B cell (primary cell): ENCODE measurements at regions not wholly inside any gene's neighbourhood (a gene's known extent, or its start where the extent isn't known, plus 50 kb on each side); places are given as distances from the start of the nearest gene placed in this dataset.

Source experiments
- CTCF ChIP-seq: fragments of 200-600 bp; IDR thresholded peaks from one replicate; pipeline ENCODE4 v1.8.0; 2022; ENCODE audit warnings: antibody characterized with exemption, mild to moderate bottlenecking
- EZH2 ChIP-seq: IDR thresholded peaks from 2 replicates; pipeline ENCODE4 v1.6.1; 2012; ENCODE audit warnings: borderline replicate concordance, low read depth, mild to moderate bottlenecking, moderate library complexity, low read length; ENCODE audit not compliant: insufficient read depth, poor library complexity, severe bottlenecking

GRCh38 chr2:39514825-39515224 lies 77.7 kb upstream of the MAP4K3 start:
- TF ChIP-seq CTCF (no peak), EZH2 (no peak)
